ENCODE measurements at regions not wholly inside any gene's neighbourhood (a gene's known extent, or its start where the extent isn't known, plus 50 kb on each side); places are given as distances from the start of the nearest gene placed in this dataset.

- no peak for TF ChIP-seq YY1 (IDR thresholded peaks at IDR 0.05; ENCODE audit: insufficient read depth, insufficient read length)
- no peak for TF ChIP-seq ZNF274 (IDR thresholded peaks at IDR 0.05; ENCODE audit: low read depth, low read length)
- TF ChIP-seq SUZ12 (IDR thresholded peaks at IDR 0.05; ENCODE audit: extremely low read depth, insufficient read depth, insufficient read length) = no peak
Measured at GRCh38 chr13:91024157-91024792, 323.2 kb upstream of the MIR17HG start.
